ENCODE measurements at regions not wholly inside any gene's neighbourhood (a gene's known extent, or its start where the extent isn't known, plus 50 kb on each side); places are given as distances from the start of the nearest gene placed in this dataset.

- H3K4me3 ChIP-seq (replicated peaks; ENCODE audit: low read depth, low read length), result no peak overlapping the region
- TF ChIP-seq CTCF (IDR thresholded peaks at IDR 0.05; ENCODE audit: low read depth, low read length, missing control alignments), result no peak
- no peak for DNase-seq (ENCODE audit: extremely low read depth, low read depth)
Measured at GRCh38 chr3:14323401-14324223, 78.8 kb upstream of the SLC6A6 start.

DNA sequence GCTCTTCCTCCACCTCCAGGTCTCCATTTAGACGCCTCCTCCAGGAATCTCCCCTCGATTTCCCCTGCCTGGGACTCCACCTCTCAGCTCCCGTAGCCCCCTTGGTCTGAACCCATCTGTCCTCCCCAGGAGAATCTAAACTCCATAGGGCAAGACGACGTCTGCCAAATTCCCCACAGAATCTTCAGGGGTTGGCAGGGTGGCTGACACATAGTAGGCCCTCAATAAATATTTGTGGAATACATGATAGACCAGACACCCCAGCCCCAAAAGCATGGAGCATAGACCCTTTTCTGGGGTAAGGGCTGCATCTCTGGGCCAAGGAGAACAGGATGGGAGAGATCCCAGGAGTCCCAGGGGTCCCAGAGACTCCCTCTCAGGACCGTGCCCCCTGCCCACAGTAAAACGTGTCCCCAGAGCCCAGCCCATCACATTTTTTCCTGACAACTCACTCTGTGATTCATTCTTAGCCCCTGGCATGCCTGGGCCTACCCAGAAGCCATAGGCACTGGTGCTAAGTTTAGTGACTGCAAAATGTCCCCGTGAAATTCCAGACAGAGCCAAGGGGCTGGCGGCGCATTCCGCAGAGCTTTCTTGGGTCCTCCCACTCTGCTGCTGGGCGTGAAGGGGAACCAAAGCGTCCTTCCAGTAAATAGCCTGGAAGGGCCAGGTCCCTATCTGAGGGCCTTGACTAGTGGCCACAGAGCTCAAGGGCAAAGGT lies 78.0 kb upstream of the SLC6A6 start:
- no peak overlapping the region for H3K4me3 ChIP-seq (replicated peaks; ENCODE audit: low read depth, low read length)
- TF ChIP-seq CTCF (IDR thresholded peaks at IDR 0.05; ENCODE audit: low read depth, low read length, missing control alignments), result no peak
- no peak for DNase-seq (ENCODE audit: extremely low read depth, low read depth)

DNA sequence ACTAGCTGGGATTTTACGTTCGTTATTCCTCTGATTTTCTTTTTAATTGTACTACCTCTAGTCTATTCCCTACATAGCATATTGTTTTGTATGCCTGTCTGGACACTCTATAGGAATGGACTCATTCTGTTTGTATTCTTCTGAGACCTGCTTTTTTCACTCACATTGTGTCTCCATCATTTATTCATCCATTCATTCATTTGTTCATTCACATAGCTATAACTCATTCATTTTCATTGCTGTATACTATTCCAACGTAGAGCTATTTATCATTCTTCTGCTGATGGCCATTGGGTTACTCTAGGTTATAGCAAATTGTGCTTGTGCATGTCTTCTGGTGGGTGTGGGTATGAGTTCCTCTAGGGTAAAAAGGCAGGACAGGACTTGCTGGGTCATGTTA lies 74.0 kb upstream of the SLC6A6 start:
- no peak for DNase-seq (ENCODE audit: extremely low read depth, low read depth)
- H3K4me3 ChIP-seq (replicated peaks; ENCODE audit: low read depth, low read length), result no peak overlapping the region
- TF ChIP-seq CTCF (IDR thresholded peaks at IDR 0.05; ENCODE audit: low read depth, low read length, missing control alignments), result no peak

DNA sequence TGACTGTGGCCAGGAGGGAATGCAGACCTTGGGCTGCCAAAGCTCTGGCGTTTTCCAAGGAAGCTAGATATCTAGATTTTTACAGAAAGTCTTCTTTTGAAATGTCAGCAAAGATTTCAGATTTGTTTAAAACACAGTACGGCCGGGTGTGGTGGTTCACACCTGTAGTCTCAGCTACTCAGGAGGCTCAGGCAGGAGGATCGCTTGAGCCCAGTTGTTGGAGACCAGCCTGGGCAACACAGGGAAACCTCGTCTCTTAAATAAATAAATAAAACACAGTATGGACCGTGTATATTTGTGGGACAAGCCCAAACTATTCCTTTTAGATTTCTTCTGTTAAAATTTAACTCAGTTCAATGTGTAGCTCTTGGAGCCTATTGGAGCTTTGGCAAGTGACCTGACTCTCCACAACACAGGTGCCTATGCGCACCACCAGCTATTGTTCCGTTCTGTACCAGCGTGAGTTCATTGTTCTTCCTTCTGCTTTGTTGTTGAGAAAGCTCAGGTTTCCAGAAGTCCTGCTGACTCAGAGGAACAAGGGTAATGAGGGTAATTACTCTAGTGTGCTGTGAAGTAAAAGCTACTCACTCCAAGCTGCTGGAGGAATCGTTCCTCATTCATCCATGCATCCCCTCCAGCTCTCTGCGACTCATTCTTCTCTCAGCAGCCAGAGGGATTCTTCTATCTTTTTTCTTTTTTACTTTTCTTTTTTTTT lies 73.1 kb upstream of the SLC6A6 start:
- DNase-seq (ENCODE audit: extremely low read depth, low read depth), result peak; percentile 24

GRCh38 chr3:14329842-14330241 lies 72.6 kb upstream of the SLC6A6 start:
- no peak for TF ChIP-seq CTCF (IDR thresholded peaks at IDR 0.05; ENCODE audit: low read depth, low read length, missing control alignments)
- DNase-seq (ENCODE audit: extremely low read depth, low read depth), result no peak
- no peak overlapping the region for H3K4me3 ChIP-seq (replicated peaks; ENCODE audit: low read depth, low read length)

More for the DNA sequence above, 73.1 kb upstream of the SLC6A6 start:
- TF ChIP-seq CTCF (IDR thresholded peaks at IDR 0.05; ENCODE audit: low read depth, low read length, missing control alignments), result no peak
- no peak overlapping the region for H3K4me3 ChIP-seq (replicated peaks; ENCODE audit: low read depth, low read length)

DNA sequence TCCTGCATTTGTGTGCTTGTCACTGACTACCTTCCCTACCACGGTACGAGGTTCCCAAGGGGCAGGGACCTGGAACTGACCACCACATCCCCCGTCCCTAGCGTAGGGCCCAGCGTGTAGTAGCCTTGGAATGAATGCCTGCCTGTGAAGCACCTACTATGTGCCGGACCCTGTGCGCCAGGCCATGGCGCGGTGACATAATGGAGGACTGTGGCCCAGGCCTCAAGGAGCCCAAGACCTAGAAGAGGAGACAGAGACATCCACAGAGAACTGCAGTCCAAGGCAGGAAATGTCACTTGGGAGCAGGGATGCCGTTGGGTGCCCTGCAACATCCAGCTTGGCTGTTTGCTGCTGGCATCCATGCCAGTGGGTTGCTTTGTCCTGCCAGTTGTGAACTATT lies 71.9 kb upstream of the SLC6A6 start:
- H3K4me3 ChIP-seq (replicated peaks; ENCODE audit: low read depth, low read length), result no peak overlapping the region
- no peak for DNase-seq (ENCODE audit: extremely low read depth, low read depth)
- TF ChIP-seq CTCF (IDR thresholded peaks at IDR 0.05; ENCODE audit: low read depth, low read length, missing control alignments), result no peak
